Gastrocnemius medialis (tissue), 4 donors: ENCODE measurements at regions not wholly inside any gene's neighbourhood (a gene's known extent, or its start where the extent isn't known, plus 50 kb on each side); places are given as distances from the start of the nearest gene placed in this dataset.

ENCODE experiments used
- ATAC-seq, 2 donors: fragments of 150-250 bp; one replicate each; pipeline ENCODE4 v1.9.1; 2016
- DNase-seq, 2 donors: peaks; one replicate each; pipeline ENCODE4 v3.0.0-alpha.2; 2019
- H3K27ac ChIP-seq, 4 donors: fragments of 200-600 bp; sonication (generic); 1 replicate in 1 of 4; 2 replicates in 3 of 4; pipeline ENCODE4 v1.5.1; 2016 to 2018; ENCODE audit warnings: mild to moderate bottlenecking in 2 of 4, moderate library complexity in 1 of 4
- H3K27me3 ChIP-seq, 3 donors: fragments of 200-600 bp; sonication (generic) in 2 of 3; 1 replicate in 1 of 3; 2 replicates in 2 of 3; pipeline versions ENCODE4 v1.5.1 to v1.6.0; 2016 to 2019; ENCODE audit warnings: mild to moderate bottlenecking in 1 of 3, moderate library complexity in 1 of 3
- H3K36me3 ChIP-seq, 2 donors: fragments of 200-600 bp; sonication (generic) in 1 of 2; one replicate each; pipeline ENCODE4 v1.5.1; 2017 to 2018
- H3K4me1 ChIP-seq, 2 donors: fragments of 200-600 bp; sonication (generic) in 1 of 2; one replicate each; pipeline ENCODE4 v1.5.1; 2016 to 2017; ENCODE audit warnings: mild to moderate bottlenecking in 2 of 2
- H3K4me3 ChIP-seq, 4 donors: fragments of 200-600 bp; sonication (generic) in 3 of 4; 1 replicate in 1 of 4; 2 replicates in 3 of 4; pipeline ENCODE4 v1.5.1; 2016 to 2019; ENCODE audit warnings: mild to moderate bottlenecking in 2 of 4
- H3K9me3 ChIP-seq, 3 donors: fragments of 200-600 bp; sonication (generic) in 2 of 3; 1 replicate in 1 of 3; 2 replicates in 2 of 3; pipeline ENCODE4 v1.5.1; 2016 to 2019
- POLR2A ChIP-seq, 2 donors: fragments of 450-650 bp; IDR thresholded peaks; one replicate each; pipeline ENCODE4 v1.6.1; 2017; ENCODE audit warnings: antibody characterized with exemption in 2 of 2, mild to moderate bottlenecking in 2 of 2, moderate library complexity in 2 of 2
- in situ Hi-C, 4 donors: fragments of 200-750 bp; cut with MboI; loops; one replicate each; pipeline versions ENCODE4 v1.15.0 to v1.8.0; 2017; ENCODE audit warnings: low sequenced_read_pairs in 4 of 4
- intact Hi-C: fragments of 100-400 bp; cut with DNase I; formaldehyde crosslinking; loops from one replicate; pipeline ENCODE4 v1.15.1; 2023; ENCODE audit warnings: low total_unique reads
- TF ChIP-seq, protein P1 (sequence below), 5 experiments: fragments of 450-650 bp in 3 of 5; fragments of 200-600 bp in 2 of 5; sonication (generic) in 2 of 5; IDR thresholded peaks in 4 of 5; conservative IDR thresholded peaks in 1 of 5; 1 replicate in 4 of 5; 2 replicates in 1 of 5; pipeline ENCODE4 v1.5.1; 2016 to 2019; ENCODE audit warnings: antibody characterized with exemption in 5 of 5, mild to moderate bottlenecking in 3 of 5, moderate library complexity in 3 of 5

GRCh38 chr12:60271816-60272215, 676.0 kb downstream of the SLC16A7 start:
- Histone ChIP-seq H3K9me3 (no peaks in the 10 kb centered on the region), H3K27me3 (no peaks in the 10 kb centered on the region), H3K4me1 (no peaks in the 10 kb centered on the region), H3K4me3 (no peak overlapping the region), H3K36me3 (no peaks in the 10 kb centered on the region), H3K27ac (no peak overlapping the region)
- ATAC-seq (no peak), DNase-seq (no peak)
- intact Hi-C loops, result no loop called here
- in situ Hi-C loops, result no loop called here
- no peak for TF ChIP-seq POLR2A (IDR thresholded peaks at IDR 0.05)
- TF ChIP-seq, protein P1, sequence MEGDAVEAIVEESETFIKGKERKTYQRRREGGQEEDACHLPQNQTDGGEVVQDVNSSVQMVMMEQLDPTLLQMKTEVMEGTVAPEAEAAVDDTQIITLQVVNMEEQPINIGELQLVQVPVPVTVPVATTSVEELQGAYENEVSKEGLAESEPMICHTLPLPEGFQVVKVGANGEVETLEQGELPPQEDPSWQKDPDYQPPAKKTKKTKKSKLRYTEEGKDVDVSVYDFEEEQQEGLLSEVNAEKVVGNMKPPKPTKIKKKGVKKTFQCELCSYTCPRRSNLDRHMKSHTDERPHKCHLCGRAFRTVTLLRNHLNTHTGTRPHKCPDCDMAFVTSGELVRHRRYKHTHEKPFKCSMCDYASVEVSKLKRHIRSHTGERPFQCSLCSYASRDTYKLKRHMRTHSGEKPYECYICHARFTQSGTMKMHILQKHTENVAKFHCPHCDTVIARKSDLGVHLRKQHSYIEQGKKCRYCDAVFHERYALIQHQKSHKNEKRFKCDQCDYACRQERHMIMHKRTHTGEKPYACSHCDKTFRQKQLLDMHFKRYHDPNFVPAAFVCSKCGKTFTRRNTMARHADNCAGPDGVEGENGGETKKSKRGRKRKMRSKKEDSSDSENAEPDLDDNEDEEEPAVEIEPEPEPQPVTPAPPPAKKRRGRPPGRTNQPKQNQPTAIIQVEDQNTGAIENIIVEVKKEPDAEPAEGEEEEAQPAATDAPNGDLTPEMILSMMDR (IDR thresholded peaks at IDR 0.05 in 4 of 5, conservative IDR thresholded peaks at IDR 0.05 in 1 of 5), result no peak

GRCh38 chr12:60278209-60278608, 682.4 kb downstream of the SLC16A7 start:
- intact Hi-C loops, result no loop called here
- TF ChIP-seq, protein P1 (IDR thresholded peaks at IDR 0.05 in 4 of 5, conservative IDR thresholded peaks at IDR 0.05 in 1 of 5), result no peak
- no peak for TF ChIP-seq POLR2A (IDR thresholded peaks at IDR 0.05)
- in situ Hi-C loops, result no loop called here
- Histone ChIP-seq H3K27ac (no peak overlapping the region), H3K4me3 (no peak overlapping the region), H3K27me3 (no peaks in the 10 kb centered on the region), H3K4me1 (no peaks in the 10 kb centered on the region), H3K9me3 (no peaks in the 10 kb centered on the region), H3K36me3 (no peaks in the 10 kb centered on the region)
- no peak for DNase-seq
- no peak for ATAC-seq

GRCh38 chr12:60279221-60279620, 683.4 kb downstream of the SLC16A7 start:
- Histone ChIP-seq H3K4me1 (no peaks in the 10 kb centered on the region), H3K4me3 (no peak overlapping the region), H3K27ac (no peak overlapping the region), H3K36me3 (no peaks in the 10 kb centered on the region), H3K27me3 (no peaks in the 10 kb centered on the region), H3K9me3 (no peaks in the 10 kb centered on the region)
- DNase-seq (no peak), ATAC-seq (no peak)
- in situ Hi-C loops (no loop called here), intact Hi-C loops (no loop called here)
- no peak for TF ChIP-seq POLR2A (IDR thresholded peaks at IDR 0.05)
- TF ChIP-seq, protein P1 (IDR thresholded peaks at IDR 0.05 in 4 of 5, conservative IDR thresholded peaks at IDR 0.05 in 1 of 5), result no peak

DNA sequence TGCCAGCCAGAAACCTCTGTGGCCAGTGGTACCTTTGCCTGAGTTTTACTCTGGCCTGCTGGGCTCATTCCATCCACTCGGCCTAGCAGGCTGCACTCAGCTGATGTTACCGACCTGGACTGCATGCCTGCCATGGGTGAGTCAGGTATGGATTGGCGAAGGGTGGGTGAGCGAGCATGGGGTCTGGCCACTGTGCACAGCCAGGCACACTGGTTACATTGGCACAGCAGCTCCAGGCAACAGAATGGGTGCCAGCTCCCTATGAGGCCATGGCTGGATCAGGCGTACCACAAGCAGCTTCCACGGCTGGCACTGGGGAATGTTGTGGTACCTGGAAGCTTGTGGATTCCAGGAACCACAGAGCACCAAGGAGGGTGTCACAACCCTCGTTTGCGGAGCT, 685.7 kb downstream of the SLC16A7 start:
- ATAC-seq (no peak), DNase-seq (no peak)
- Histone ChIP-seq H3K36me3 (no peaks in the 10 kb centered on the region), H3K27me3 (no peaks in the 10 kb centered on the region), H3K9me3 (no peaks in the 10 kb centered on the region), H3K4me3 (no peak overlapping the region), H3K4me1 (no peaks in the 10 kb centered on the region), H3K27ac (no peak overlapping the region)
- in situ Hi-C loops (no loop called here), intact Hi-C loops (no loop called here)
- TF ChIP-seq POLR2A (IDR thresholded peaks at IDR 0.05), result no peak
- TF ChIP-seq, protein P1 (IDR thresholded peaks at IDR 0.05 in 4 of 5, conservative IDR thresholded peaks at IDR 0.05 in 1 of 5), result no peak

GRCh38 chr12:60290532-60290931, 694.7 kb downstream of the SLC16A7 start:
- Histone ChIP-seq H3K27ac (no peak overlapping the region), H3K9me3 (no peaks in the 10 kb centered on the region), H3K27me3 (no peaks in the 10 kb centered on the region), H3K4me1 (no peaks in the 10 kb centered on the region), H3K4me3 (no peak overlapping the region), H3K36me3 (no peaks in the 10 kb centered on the region)
- in situ Hi-C loops (no loop called here), intact Hi-C loops (no loop called here)
- TF ChIP-seq, protein P1 (IDR thresholded peaks at IDR 0.05 in 4 of 5, conservative IDR thresholded peaks at IDR 0.05 in 1 of 5), result no peak
- no peak for TF ChIP-seq POLR2A (IDR thresholded peaks at IDR 0.05)
- DNase-seq, result no peak
- ATAC-seq, result no peak
